ENCODE measurements at regions not wholly inside any gene's neighbourhood (a gene's known extent, or its start where the extent isn't known, plus 50 kb on each side); places are given as distances from the start of the nearest gene placed in this dataset.

- no peaks in the 10 kb centered on the region for H3K9me3 ChIP-seq
- DNase-seq (ENCODE audit: low spot score), result no peak
- peaks cover 4 to 17% of the 10 kb centered on the region in 2 donors for H3K4me1 ChIP-seq (ENCODE audit: control insufficient read depth in 1 of 2, low read depth in 2 of 2)
- H3K36me3 ChIP-seq, result no peaks in the 10 kb centered on the region
- no peak overlapping the region for H3K4me3 ChIP-seq
- TF ChIP-seq, protein P1, sequence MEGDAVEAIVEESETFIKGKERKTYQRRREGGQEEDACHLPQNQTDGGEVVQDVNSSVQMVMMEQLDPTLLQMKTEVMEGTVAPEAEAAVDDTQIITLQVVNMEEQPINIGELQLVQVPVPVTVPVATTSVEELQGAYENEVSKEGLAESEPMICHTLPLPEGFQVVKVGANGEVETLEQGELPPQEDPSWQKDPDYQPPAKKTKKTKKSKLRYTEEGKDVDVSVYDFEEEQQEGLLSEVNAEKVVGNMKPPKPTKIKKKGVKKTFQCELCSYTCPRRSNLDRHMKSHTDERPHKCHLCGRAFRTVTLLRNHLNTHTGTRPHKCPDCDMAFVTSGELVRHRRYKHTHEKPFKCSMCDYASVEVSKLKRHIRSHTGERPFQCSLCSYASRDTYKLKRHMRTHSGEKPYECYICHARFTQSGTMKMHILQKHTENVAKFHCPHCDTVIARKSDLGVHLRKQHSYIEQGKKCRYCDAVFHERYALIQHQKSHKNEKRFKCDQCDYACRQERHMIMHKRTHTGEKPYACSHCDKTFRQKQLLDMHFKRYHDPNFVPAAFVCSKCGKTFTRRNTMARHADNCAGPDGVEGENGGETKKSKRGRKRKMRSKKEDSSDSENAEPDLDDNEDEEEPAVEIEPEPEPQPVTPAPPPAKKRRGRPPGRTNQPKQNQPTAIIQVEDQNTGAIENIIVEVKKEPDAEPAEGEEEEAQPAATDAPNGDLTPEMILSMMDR (IDR thresholded peaks at IDR 0.05), result no peak
- ATAC-seq (ENCODE audit: insufficient number of reproducible peaks, low FRiP score, low read depth), result no peak
- H3K27me3 ChIP-seq (replicated peaks; ENCODE audit: insufficient read depth), result no peaks in the 10 kb centered on the region
- no peak overlapping the region for H3K27ac ChIP-seq
Observed at GRCh38 chr2:105573910-105574655, 170.6 kb upstream of the NCK2 start.

- Histone ChIP-seq H3K4me1 (ENCODE audit: control insufficient read depth in 1 of 2, low read depth in 2 of 2) (peaks cover 4 to 17% of the 10 kb centered on the region in 2 donors), H3K9me3 (no peaks in the 10 kb centered on the region), H3K27me3 (replicated peaks; ENCODE audit: insufficient read depth) (no peaks in the 10 kb centered on the region), H3K27ac (no peak overlapping the region), H3K4me3 (no peak overlapping the region), H3K36me3 (no peaks in the 10 kb centered on the region)
- TF ChIP-seq, protein P1 (IDR thresholded peaks at IDR 0.05), result no peak
- DNase-seq (ENCODE audit: low spot score) (no peak), ATAC-seq (ENCODE audit: insufficient number of reproducible peaks, low FRiP score, low read depth) (no peak)
Observed at GRCh38 chr2:105573490-105573889, 171.2 kb upstream of the NCK2 start.

- no peaks in the 10 kb centered on the region for H3K36me3 ChIP-seq
- H3K9me3 ChIP-seq, result no peaks in the 10 kb centered on the region
- no peak overlapping the region for H3K4me3 ChIP-seq
- DNase-seq (ENCODE audit: low spot score) (no peak), ATAC-seq (ENCODE audit: insufficient number of reproducible peaks, low FRiP score, low read depth) (no peak)
- TF ChIP-seq, protein P1 (IDR thresholded peaks at IDR 0.05), result no peak
- no peaks in the 10 kb centered on the region for H3K27me3 ChIP-seq (replicated peaks; ENCODE audit: insufficient read depth)
- H3K4me1 ChIP-seq (ENCODE audit: control insufficient read depth in 1 of 2, low read depth in 2 of 2), result peaks cover 4 to 27% of the 10 kb centered on the region in 2 donors
- H3K27ac ChIP-seq, result no peak overlapping the region
Observed at GRCh38 chr2:105571445-105571987, 172.7 kb upstream of the FHL2 start.

GRCh38 chr2:105570757-105571156, 171.9 kb upstream of the FHL2 start:
- Histone ChIP-seq H3K4me1 (ENCODE audit: control insufficient read depth in 1 of 2, low read depth in 2 of 2) (peaks cover 2 to 22% of the 10 kb centered on the region in 2 donors), H3K36me3 (no peaks in the 10 kb centered on the region), H3K27me3 (replicated peaks; ENCODE audit: insufficient read depth) (no peaks in the 10 kb centered on the region), H3K27ac (no peak overlapping the region), H3K4me3 (no peak overlapping the region), H3K9me3 (no peaks in the 10 kb centered on the region)
- TF ChIP-seq, protein P1 (IDR thresholded peaks at IDR 0.05), result no peak
- DNase-seq (ENCODE audit: low spot score) (no peak), ATAC-seq (ENCODE audit: insufficient number of reproducible peaks, low FRiP score, low read depth) (no peak)

DNA sequence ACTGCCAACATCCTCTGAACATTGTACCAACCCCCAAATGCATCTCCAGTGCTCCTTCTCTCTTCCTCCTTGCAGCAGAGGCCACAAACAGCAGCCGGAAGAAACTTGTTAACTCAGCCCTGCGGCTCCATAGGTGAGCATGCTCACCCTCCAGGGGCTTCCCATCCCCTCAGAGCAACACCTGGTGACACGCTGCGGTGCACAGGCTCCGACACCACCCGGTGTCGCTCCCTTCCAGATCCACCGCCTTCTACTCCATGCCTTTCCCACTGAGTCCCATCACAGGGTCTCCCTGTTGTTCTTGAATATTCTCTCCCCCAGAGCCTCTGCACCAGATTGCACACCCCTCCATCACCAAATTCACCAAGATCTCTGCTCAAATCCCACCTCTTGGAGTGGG, 171.5 kb upstream of the FHL2 start:
- peaks cover 0 to 18% of the 10 kb centered on the region in 2 donors for H3K4me1 ChIP-seq (ENCODE audit: control insufficient read depth in 1 of 2, low read depth in 2 of 2)
- no peak overlapping the region for H3K4me3 ChIP-seq
- no peak overlapping the region for H3K27ac ChIP-seq
- no peaks in the 10 kb centered on the region for H3K9me3 ChIP-seq
- ATAC-seq (ENCODE audit: insufficient number of reproducible peaks, low FRiP score, low read depth) (no peak), DNase-seq (ENCODE audit: low spot score) (no peak)
- TF ChIP-seq, protein P1 (IDR thresholded peaks at IDR 0.05), result no peak
- H3K36me3 ChIP-seq, result no peaks in the 10 kb centered on the region
- H3K27me3 ChIP-seq (replicated peaks; ENCODE audit: insufficient read depth), result no peaks in the 10 kb centered on the region
